Left colon (tissue), 2 donors: ENCODE measurements at regions not wholly inside any gene's neighbourhood (a gene's known extent, or its start where the extent isn't known, plus 50 kb on each side); places are given as distances from the start of the nearest gene placed in this dataset.

Source experiments
- ATAC-seq: fragments of 200-7000 bp; cut with Tn5 transposase; one replicate; pipeline ENCODE4 v1.9.1; 2020; ENCODE audit warnings: mild to moderate bottlenecking, moderate library complexity
- DNase-seq, 2 donors: peaks; one replicate each; pipeline ENCODE4 v3.0.0-alpha.2; 2020
- intact Hi-C, 2 donors: fragments of 100-400 bp; cut with DNase I in 1 of 2; cut with micrococcal nuclease in 1 of 2; formaldehyde crosslinking; loops; one replicate each; pipeline versions ENCODE4 v1.11.2 to v1.14.0; 2022; cut with DNase I, micrococcal nuclease
- donor health status: DM: no; HTN: no; CAD: no.
- donor health status: DM: yes; HTN: yes; CAD: no.

- intact Hi-C loops: no loop called here
- DNase-seq (no peak), ATAC-seq (no peak)
Observed at GRCh38 chr7:156279635-156280034, 360.9 kb upstream of the RNF32 start.

GRCh38 chr7:156275292-156275691, 365.3 kb upstream of the RNF32 start:
- DNase-seq: no peak
- no peak for ATAC-seq
- intact Hi-C loops: no loop called here

- ATAC-seq (no peak), DNase-seq (no peak)
- intact Hi-C loops: no loop called here
Observed at GRCh38 chr7:156274557-156274956, 366.0 kb upstream of the RNF32 start.

GRCh38 chr7:156261581-156261980, 379.0 kb upstream of the RNF32 start:
- DNase-seq (no peak), ATAC-seq (no peak)
- intact Hi-C loops: no loop called here

GRCh38 chr7:156257904-156258303, 382.7 kb upstream of the RNF32 start:
- intact Hi-C loops: no loop called here
- ATAC-seq (no peak), DNase-seq (no peak)

- DNase-seq (no peak), ATAC-seq (no peak)
- intact Hi-C loops: no loop called here
Observed at GRCh38 chr7:156255635-156256034, 384.9 kb upstream of the RNF32 start.

GRCh38 chr7:156251861-156252260, 388.7 kb upstream of the RNF32 start:
- intact Hi-C loops: no loop called here

GRCh38 chr7:156240532-156240931, 400.0 kb upstream of the RNF32 start:
- DNase-seq (no peak), ATAC-seq (no peak)
- intact Hi-C loops: no loop called here

More at GRCh38 chr7:156251861-156252260, 388.7 kb upstream of the RNF32 start:
- ATAC-seq (no peak), DNase-seq (no peak)

- ATAC-seq (no peak), DNase-seq (no peak)
- intact Hi-C loops: no loop called here
Observed at GRCh38 chr7:156238366-156239133, 402.0 kb upstream of the RNF32 start.

- no peak for ATAC-seq
- no peak for DNase-seq
- intact Hi-C loops: no loop called here
Observed at GRCh38 chr7:156237614-156238013, 403.0 kb upstream of the RNF32 start.

- intact Hi-C loops: no loop called here
- ATAC-seq (no peak), DNase-seq (no peak)
Observed at GRCh38 chr7:156236936-156237599, 403.5 kb upstream of the RNF32 start.

- intact Hi-C loops: no loop called here
- ATAC-seq: no peak
- no peak for DNase-seq
Observed at GRCh38 chr7:156236181-156236889, 404.2 kb upstream of the RNF32 start.

GRCh38 chr7:156234666-156235494, 405.7 kb upstream of the RNF32 start:
- DNase-seq (no peak), ATAC-seq (no peak)
- intact Hi-C loops: no loop called here

- DNase-seq: no peak
- ATAC-seq: no peak
- intact Hi-C loops: no loop called here
Observed at GRCh38 chr7:156234192-156234591, 406.4 kb upstream of the RNF32 start.

GRCh38 chr7:156232931-156233705, 407.5 kb upstream of the RNF32 start:
- DNase-seq: no peak
- intact Hi-C loops: no loop called here
- ATAC-seq: no peak

- ATAC-seq (no peak), DNase-seq (no peak)
- intact Hi-C loops: no loop called here
Observed at GRCh38 chr7:156230576-156230975, 410.0 kb upstream of the RNF32 start.

- intact Hi-C loops: no loop called here
- DNase-seq (no peak), ATAC-seq (no peak)
Observed at GRCh38 chr7:156224833-156225225, 412.6 kb upstream of the SHH start.
